NOMO-1 treated with dmso at 0.1 percent for 144 hours (cell line): ENCODE measurements at regions not wholly inside any gene's neighbourhood (a gene's known extent, or its start where the extent isn't known, plus 50 kb on each side); places are given as distances from the start of the nearest gene placed in this dataset.

Experiments
- DNase-seq: peaks from one replicate; lab custom pipeline; 2025; ENCODE audit not compliant: unreplicated experiment; lab: John Stamatoyannopoulos, UW

DNA sequence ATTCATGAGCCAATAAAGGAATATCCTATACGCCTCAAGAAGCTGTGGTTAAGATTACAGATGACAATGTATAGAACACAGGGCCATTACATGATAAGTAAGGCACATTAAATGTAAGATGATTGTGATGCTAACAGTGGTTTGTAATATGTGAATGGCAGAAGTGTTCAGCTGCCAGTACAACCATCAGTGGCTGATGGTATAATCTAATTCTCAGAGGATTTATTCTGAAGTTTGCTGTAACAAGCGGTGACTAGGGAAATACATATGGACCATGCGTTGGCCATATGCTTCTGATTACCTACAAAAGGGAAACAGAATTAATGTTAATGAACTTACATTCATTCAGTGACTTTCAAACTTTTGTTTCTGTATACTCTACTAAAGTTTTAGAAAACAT, 750.8 kb upstream of the KLHL29 start:
- DNase-seq, result no peak

DNA sequence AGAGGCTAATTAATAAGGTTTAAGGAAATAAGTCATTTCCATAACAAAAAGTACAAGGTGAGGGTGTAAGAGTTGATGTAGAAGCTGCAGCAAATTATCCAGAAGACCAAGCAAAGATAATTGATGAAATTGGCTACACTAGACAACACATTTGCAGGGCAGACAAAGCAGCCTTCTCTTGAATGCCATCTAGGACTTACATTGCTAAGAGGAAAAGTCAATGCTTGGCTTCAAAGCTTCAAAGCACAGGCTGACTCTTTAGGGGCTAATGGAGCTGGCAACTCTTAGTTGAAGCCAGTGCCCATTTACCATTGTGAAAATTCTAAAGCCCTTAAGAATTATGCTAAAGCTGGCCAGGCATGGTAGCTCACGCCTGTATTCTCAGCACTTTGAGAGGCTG, 728.6 kb upstream of the KLHL29 start:
- no peak for DNase-seq

DNA sequence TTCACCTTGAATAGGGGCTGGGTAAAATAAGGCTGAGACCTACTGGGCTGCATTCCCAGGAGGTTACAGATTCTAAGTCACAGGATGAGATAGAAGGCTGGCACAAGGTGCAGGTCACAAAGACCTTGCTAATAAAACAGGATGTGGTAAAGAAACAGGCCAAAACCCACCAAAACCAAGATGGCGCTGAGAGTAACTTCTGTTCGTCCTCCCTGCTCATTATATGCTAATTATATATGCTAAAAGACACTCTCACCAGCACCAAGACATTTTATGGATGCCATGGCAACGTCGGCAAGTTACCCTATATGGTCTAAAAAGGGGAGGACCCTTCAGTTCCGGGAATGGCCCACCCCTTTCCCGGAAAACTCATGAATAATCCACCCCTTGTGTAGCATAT, 711.5 kb upstream of the KLHL29 start:
- no peak for DNase-seq

DNA sequence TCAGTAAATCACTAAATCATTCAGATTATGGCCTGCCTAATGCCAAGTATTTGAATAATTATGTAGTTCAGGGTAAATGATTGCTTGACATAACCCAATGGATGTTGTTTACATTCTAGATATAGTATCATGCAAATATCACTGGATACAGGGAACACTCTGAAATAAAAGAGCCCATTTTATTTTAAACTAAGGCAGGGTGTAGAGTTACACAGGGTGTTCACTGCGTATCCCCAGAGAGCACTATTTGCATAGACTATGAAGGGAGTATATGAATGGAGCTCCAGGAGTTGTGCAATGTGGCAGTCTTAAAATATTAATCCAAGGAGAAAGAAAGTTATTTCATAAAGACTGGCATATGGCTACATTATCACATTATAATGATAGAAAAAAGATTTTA, 701.1 kb upstream of the KLHL29 start:
- DNase-seq, result no peak

DNA sequence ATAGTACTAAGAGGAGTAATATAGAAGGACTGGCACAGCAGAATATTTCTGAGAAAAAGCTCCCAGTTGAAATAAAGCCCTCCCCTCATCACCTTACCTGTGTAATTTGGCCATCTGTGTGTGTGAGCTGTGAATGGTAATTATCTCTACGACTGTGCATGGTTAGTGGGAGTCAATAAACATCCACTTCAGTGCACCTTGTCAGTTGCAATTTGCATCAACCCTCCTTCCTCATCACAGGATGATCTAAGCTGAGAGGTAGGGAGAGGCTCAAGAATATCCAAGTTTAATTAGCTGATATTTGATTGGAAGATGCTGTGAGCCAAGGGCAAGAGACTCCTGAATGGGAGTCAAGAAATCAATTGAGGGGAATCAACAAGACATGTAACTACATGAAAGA, 694.9 kb upstream of the KLHL29 start:
- no peak for DNase-seq

DNA sequence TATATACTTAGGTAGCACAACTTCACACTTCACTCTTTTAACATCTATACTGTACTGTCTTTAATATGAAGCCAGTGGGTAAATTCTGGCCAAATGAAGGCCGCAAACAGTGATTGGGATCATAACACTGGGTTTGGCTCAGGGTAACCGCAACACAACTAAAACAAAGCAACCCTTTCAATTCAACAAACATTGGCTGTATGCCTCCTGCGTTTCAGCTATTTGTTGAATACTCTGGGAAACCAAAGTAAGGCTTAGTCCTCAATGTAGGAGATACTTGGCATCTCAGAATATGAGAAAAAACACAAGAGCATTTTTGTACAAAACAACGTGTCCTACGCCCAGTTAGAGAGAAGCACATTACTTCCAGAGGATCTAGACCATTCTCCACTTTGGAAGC, 693.3 kb upstream of the KLHL29 start:
- no peak for DNase-seq

DNA sequence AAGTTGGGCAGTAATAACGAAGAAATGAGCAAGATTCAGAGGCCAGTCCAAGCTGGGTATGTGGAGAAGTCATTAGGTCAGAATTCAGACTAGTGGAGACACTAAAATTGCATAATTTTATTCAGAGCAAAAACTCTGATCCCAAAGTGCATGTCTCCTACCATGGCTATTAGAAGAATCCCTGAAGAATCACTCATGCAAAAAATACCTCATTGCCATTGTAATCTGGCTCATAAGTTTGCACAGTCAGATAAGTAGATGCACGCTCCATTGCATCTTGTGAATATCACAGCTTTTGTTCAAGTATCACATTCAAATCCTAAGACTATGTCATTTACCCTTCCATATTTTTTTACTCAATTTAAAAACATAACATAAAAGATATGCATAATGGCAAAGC, 692.2 kb upstream of the KLHL29 start:
- no peak for DNase-seq

DNA sequence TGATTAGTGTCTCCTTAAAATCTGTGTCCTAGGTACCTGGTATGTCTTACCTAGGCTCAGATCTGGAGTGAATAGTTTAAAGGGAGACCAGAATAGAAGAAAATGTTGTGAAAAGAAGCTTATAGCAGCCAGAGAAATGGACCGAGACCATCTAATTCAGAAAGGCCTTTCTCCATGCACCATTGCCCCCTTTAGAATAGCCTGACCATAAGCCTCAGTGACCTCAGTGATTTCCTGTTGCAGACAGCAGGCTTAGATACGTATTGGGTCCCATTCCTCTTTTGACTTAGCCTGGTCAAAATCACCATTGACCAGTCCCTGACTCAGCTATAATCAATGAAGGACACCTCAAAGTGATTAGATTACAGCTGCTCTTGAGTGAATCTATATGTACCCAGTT, 690.7 kb upstream of the KLHL29 start:
- DNase-seq, result no peak

DNA sequence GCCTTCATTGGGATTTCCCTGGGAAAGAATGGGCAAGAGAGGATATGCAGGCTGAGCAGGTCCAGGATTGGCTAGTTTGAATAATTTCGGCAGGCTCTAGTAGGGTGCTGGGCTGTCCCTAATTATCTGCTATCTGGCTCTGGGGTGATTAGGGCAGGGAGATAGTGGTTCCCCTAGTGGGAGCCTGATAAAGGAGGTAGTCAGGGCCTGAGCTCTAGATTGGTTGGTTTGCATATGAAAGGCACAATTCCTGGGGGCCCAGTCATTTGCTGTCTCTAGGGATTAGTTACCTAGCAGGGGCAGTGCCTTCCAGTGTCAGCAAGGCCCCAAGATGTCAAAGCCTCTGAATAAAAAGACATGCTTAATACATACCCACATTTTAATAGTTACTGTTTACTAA, 690.1 kb upstream of the KLHL29 start:
- DNase-seq, result no peak

DNA sequence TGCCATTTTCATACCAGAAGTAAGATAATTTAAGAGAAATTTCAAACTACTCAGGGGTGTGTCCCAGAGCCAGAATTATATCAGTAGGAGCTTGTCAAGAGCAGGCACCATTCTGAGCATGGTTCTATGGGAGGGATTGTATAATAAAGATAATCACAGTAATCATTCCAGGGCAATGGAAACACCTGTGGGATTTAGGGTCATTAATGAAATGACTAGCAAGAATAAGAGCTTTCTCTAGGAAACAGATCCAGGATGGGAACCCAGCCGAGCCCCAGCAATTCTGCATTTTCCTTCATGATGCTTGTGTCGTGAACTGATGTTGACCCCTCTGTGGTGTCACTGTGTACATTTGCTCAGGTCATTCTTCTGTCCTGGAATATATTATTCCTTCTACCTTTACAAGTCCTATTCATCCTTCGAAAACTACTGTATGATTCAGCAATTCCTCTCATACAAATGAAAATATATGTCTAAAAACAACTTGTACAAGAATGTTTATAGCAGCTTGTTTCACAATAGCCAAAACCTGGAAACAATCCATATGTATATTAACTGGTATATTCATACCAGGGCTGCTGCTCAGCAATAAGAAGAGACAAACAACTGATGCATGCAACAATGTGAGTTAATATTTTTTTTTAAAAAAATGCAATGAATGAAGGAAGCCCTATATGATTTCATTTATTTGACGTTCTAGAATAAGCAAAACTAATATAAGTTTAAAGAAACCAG, 687.8 kb upstream of the KLHL29 start:
- no peak for DNase-seq

DNA sequence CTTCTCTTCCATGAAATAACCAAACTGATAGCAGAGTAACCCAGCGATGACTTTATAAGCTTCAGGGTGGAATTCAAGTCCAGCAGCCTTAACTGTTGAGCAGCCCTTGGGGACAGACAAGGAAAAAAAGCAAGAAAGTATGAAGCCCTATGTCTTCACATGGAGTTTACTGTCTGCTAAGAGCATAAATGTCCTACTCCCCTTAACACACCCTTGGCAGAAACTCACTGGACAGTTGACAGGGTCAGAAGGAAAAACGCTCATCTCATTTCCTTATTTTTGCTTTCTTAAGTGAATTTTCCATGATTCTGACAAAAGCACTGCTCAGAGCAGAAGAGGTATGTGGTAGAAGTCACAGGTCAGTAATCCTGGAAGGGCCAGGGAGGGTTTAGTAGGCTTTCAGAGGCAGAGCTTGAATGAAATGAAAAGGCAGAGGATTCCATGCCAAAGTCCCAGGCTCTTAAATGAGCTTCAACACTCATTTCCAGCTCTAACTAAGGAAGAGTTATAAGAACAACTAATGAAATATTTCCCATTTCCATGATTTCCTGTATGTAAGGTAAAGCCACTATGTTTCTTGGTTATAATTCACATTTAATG, 683.3 kb upstream of the KLHL29 start:
- no peak for DNase-seq

DNA sequence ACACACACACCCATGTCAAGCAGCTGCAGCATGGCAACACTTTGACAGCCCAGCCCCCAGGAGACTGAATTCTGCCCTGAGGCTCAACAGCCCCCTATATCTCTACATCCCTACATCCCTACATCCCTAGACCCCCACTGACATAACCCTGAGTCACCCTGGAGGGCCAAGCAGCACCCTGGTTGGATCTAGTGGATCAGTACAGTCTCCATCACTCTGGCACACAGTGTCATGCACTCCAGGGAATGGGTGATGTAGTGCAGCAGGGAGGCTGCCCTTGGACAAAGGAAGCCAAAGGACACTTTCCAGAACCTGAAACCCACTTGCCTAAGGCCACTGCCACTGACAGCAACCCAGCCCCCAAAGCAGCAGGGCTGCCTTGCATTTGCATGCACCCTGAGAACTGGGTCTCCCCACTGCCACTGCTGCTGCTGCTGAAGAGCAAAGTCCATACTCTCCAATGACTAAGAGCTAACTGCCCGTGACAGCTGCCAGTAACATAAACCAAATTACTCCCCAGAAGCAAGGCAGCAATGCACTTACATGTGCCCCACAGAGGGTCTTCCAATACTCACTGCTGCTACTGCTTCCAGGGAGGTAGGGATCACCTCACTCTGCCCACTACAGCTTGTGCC, 681.6 kb upstream of the KLHL29 start:
- no peak for DNase-seq

DNA sequence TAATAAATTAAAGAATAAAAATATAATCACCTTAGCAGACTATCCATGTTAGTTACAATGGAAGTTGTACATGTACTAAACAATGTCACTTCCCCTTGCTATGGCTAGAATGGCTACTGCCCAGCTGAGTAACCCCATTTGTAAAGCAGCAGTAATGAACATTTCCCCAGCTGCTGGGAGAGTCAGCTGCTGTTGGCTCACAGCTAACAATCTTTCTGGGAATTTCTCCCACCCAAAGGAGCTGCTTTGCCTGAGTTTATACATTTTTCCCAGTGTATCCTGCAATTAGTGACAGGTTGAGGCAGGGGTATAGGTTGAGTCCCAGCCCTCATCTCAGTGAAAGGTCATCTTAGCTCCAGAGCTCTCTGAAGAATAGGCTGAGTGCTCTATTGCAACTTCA, 665.6 kb upstream of the KLHL29 start:
- no peak for DNase-seq

DNA sequence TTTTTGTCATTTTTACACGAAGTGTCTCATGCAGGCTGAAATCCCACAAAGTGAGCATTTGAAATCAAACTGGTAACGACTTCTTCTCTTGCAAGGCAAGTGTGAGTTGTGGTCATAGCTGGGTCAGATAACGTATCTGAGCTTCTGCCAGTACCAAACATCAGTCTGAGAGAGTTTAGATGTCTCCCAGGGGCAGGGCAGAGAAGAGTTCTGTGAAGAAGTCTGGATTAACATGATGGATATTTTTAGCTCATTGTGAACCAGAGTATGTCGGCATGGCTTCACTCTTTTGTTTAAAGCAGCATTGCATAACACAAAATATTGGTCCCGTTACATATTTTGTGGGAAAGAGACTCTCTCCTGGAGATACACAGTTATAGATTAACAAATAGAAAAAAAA, 655.5 kb upstream of the KLHL29 start:
- DNase-seq, result no peak

DNA sequence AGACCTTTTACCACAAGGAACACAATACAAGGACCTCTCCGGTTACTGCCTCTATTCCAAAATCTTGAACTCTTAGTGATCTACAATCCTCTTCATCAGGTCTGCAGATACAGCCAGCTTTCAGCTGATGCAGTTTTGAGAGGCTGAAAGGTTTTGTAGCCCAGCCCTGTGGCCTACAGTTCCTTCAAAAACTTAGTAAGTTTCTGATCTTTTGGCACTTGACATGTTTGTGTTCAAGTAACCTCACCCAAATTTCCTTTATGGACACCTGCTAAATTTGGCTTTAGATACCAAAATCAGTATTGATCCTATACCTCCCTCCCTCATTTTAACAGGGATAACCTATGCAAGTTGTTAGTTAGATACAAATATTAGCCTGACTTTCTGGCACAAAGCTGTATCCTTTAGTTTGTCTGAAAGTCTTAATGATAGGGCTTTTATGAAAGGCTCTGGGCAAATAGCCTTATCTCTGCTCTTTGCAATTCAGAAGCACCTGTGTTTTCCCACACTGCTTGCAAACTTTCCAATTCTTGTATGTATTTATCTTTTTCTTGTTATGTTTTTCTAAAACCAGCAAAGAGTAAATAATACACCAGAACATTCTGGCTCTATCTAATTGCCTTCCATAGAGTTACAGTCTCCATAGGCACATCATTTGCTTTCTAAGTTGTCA, 650.5 kb upstream of the KLHL29 start:
- DNase-seq, result no peak

DNA sequence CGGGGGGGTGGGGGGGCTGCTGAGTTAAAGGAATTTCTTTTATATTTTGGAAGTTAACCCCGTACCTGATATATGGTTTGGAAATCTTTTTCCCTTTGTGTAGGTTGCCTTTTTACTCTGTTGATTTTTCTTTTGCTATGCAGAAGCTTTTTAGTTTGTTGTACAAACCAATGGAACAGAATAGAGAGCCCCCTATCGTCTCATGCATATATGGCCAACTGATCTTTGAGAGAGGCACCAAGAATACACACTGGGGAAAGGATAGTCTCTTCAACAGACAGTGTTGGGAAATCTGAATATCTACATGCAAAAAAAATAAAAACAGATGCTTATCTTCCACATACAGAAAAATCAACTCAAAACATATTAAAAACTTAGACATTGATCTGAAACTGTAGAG, 647.8 kb upstream of the KLHL29 start:
- DNase-seq, result no peak

DNA sequence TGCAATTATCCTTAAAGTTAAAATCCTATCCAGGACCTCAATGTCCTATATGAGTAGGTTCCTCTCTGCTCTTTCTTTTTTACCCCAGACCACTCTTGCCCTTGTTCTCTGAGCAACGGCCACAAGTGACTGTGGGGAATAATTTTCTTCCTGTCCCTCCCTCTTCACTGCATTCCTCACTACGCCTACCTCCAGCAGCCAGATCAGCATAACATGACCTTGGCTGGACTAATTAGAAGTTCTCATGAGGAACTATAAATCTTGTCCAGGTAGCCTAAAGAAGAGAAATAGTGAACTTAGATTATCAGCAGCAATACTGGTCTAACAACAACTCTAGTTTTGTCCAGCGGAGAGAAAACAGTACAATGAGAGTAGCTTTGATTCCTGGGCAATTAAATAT, 643.8 kb upstream of the KLHL29 start:
- DNase-seq, result no peak

DNA sequence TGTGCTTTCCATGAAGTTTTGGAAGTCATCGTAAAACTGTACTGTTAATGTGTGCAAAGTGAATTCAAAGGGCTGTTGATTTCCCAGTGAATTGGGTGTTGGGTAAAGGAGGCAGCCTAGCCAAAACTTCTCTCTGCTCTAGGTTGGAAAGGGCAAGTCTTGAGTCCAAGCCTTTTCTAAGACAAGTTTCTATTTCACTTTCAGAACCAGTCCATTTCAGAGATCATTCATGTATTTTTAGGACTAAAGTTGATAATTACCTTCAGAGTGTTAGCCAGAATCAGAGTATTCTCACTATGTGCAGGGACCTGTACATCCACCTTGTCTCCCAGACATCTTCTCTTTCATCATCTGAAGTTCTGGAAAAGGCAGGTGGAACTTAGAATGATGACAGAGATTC, 636.1 kb upstream of the KLHL29 start:
- no peak for DNase-seq

DNA sequence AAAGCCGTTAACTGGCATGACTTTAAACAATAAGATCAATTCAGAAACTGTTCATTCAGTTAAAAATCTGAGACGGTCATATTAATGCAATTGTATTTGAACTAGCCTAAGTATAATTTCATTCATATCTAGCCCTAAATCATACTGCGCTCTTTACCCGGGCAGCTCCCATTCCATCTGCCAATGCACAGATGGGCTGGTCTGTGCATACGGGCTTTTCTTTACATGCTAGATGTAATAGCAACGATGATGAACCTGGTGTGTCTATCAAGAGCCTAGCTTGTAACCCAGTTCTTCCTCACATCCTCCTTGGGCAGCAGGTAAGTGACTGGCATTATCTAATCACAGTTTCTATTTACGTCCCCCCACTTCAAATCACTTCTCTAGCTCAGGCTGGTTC, 631.5 kb upstream of the KLHL29 start:
- DNase-seq, result no peak

DNA sequence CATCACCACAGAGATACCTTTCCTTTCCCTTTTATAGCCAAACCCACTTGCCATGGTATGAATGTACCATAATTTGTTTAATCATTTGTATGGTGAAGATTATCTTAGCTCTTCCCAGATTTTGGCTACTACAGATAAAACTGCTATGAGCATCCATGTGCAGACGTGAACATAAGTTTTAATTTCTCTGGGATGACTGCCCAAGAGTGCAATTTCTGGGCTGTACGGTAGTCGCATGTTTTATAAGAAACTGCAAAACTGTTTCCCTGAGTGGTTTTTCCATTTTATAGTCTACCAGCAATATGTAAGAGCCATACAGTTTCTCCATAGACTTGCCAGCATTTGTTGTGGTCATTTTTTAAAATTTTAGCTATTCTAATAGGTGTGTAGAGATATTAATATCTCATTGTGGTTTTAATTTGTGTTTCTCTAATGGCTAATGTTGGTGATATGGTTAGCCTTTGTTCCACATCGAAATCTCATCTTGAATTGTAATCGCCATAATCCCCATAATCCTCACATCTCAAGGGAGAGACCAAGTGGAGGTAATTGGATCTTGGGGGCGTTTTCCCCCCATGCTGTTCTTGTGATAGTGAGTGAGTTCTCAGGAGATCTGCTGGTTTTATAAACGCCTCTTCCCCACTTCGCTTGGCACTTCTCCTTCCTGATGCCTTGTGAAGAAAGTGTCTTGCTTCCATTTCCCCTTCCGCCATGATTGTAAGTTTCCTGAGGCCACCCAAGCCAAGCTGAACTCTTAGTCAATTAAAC, 628.5 kb upstream of the KLHL29 start:
- DNase-seq, result no peak

DNA sequence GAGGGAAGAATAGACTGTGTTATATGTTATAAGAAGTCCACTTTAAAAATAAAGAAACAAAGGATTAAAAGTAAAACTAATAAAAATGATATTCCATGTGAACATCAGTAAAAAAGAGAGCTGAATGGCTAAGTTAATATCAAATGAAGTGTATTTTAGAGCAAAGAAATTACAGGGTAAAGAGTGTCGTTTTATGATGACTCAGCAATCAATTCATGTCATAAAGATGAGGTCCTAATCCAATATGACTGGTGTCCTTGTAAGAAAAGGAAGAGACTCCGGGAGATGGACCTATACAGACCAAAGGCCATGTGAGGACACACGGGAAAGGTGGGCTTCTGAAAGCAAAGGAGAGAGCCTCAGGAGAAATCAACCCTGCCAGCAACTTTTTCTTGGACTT, 615.5 kb upstream of the KLHL29 start:
- no peak for DNase-seq
